Stimulated activated CD4-positive, alpha-beta T cell treated with anti-CD3 and anti-CD28 coated beads, TNF-alpha, amount 100 ng/mL, for 48 hours (primary cell): ENCODE measurements at regions not wholly inside any gene's neighbourhood (a gene's known extent, or its start where the extent isn't known, plus 50 kb on each side); places are given as distances from the start of the nearest gene placed in this dataset.
"Not testable (repeated sequence)": the region's sequence is repeated elsewhere in the genome, so short reads cannot be mapped to it uniquely, and the experiment has no call there.

ENCODE experiments used
- DNase-seq, 3 donors: peaks; one replicate each; pipeline ENCODE4 v3.0.0-alpha.2; 2020; ENCODE audit warnings: low read depth in 3 of 3

DNA sequence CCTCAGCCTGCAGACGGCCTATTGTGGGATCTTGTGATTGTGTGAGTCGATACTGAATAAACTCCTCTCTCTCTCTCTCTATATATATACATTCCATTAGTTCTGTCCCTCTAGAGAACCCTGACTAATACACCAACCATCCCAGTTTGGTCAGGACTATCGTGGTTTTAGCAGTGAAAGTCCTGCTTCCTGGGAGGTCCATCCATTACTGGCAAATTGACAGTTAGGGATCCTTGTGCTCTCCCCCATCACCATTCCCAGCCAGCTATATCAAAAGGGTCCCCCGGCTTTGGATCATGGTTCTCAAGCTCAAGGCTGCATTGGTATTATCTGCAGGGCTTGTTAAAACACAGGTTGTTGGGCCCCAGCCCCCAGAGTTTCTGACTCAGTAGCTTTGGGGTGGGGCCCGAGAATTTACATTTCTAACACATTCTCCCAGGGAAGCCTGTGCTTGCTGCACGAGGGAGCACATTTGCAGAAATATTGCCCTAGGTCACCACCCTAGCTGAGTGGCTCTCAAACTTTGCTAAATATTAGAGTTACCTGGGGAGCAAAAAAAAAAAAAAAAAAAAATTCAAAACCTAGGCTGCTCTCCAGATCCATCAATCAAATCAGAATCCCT, 899.1 kb upstream of the AUTS2 start:
- no peak for DNase-seq

GRCh38 chr7:68700414-68700813, 897.9 kb upstream of the AUTS2 start:
- no peak for DNase-seq

DNA sequence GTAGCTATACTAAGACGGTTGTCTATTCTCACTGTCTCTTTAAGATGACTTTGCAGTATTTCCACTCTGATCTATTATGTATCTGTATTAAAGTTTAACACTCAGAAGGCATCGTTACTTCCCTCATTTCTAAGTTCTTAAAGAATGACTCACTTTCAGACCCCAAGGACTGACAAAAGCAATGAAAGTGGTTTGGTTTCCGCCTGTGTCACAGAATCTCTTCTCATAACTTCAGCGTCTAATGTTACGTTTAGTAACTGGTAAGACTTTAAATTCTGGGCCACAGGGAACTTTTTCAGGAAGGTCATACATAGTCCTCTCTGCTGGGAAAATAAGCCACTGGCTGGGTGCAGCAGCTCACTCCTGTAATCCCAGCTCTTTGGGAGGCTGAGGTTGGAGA, 892.0 kb upstream of the AUTS2 start:
- DNase-seq = no peak

- DNase-seq = no peak
These were observed 891.1 kb upstream of the AUTS2 start for GRCh38 chr7:68707159-68707558.

GRCh38 chr7:68707958-68708357, 890.3 kb upstream of the AUTS2 start:
- DNase-seq = no peak

DNA sequence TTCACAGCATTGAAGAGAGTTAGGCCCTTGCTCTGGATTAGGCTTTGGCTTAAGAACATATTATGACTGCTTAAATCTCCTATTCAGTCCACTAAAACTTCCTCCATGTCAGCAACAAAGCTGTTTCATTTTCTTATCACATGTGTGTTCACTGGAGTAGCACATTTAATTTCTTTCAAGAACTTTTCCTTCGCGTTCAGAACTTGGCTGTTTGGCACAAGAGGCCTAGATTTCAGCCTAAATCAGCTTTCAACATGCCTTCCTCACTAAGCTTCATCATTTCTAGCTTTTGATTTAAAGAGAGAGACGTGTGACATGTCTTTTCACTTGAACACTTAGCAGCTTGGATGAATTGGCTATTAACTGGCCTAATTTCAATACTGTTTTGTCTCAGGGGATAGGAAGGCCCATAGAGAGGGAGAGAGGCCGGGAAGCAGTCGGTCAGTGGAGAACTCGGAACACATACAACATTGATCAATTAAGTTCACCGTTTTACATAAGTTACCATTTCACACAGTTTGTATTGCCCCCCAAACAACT, 885.2 kb upstream of the AUTS2 start:
- no peak for DNase-seq

- DNase-seq = not testable (repeated sequence)
These were observed 884.1 kb upstream of the AUTS2 start for GRCh38 chr7:68714135-68714534.

- no peak for DNase-seq
These were observed 882.4 kb upstream of the AUTS2 start for GRCh38 chr7:68715907-68716306.

DNA sequence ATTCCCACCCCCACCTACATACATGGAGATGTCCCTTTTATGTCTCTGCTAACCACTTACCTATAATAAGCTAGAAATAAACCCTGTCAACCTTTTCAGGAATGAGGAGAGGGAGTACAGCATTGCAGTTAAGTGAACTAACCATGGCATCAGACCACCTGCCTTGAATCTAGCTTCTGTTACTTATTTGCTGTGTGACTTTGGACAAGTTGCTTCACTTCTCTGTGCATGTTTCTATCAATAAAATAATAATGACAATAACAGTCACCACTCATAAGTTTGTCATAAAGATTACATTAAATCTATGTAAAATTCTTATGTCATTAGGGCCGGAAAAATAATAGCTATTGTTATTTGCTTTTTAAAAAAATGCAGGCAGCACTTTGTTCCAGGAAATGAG, 881.1 kb upstream of the AUTS2 start:
- DNase-seq = no peak

GRCh38 chr7:68718097-68718551, 880.2 kb upstream of the AUTS2 start:
- no peak for DNase-seq

GRCh38 chr7:68720697-68721096, 877.6 kb upstream of the AUTS2 start:
- no peak for DNase-seq

DNA sequence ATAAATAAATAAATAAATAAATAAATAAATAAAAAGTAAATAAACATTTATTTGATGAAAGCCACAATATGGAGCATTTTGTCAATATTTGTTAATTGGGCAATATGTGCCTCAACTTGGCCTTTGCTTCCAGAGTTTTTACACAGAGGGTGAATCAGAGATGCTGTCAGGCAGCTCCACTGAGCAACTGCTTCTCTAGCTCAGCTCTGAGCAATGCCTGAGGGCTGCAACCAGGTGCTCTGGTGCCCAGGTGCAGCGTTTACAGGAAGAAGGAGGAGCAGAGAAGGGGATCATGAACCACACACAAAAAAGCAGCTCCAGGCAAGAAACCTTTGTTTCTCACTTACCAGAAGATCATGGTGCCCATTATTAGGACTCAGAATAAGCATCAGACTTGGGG, 876.2 kb upstream of the AUTS2 start:
- no peak for DNase-seq

GRCh38 chr7:68724965-68725364, 873.3 kb upstream of the AUTS2 start:
- DNase-seq = no peak

GRCh38 chr7:68725843-68726785, 872.2 kb upstream of the AUTS2 start:
- DNase-seq = no peak

GRCh38 chr7:68728720-68729119, 869.6 kb upstream of the AUTS2 start:
- not testable (repeated sequence) for DNase-seq

DNA sequence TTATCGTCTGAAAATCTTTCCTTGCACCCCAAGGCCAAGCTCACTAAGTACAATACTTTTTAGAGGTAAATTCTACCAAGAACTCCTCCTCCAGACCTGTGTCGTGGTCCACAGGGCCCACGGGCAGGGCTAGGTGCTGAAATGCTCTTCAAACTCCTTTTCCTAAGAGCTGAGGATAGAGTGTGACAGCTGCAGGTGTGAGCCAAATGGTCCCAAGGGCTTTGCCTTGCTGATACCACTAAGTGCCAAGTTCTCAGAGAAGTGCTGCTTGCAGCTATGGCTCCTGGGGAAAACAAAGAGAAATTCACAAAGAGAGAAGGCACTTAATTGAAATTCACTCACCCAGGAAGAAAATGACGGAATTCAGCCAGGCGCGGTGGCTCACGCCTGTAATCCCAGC, 868.9 kb upstream of the AUTS2 start:
- DNase-seq = no peak

DNA sequence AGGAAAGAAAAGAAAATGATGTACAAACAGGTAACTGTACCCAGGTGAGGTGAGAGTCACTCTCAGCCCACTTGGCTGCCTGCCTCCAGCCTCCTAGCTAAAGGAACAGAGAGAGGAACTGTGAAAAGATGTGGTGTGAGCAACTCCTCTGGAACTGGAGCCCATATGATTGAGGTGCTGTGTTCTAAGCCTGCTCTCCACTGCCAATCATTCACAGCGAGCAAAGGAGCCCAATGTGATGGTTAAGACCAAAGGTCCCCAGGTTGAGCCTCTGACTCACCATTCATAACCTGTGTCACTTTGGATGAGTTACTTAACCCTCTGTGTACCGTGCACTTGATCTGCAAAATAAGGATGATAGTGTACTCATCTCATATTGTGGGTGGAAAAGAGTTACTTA, 868.1 kb upstream of the AUTS2 start:
- DNase-seq = no peak

DNA sequence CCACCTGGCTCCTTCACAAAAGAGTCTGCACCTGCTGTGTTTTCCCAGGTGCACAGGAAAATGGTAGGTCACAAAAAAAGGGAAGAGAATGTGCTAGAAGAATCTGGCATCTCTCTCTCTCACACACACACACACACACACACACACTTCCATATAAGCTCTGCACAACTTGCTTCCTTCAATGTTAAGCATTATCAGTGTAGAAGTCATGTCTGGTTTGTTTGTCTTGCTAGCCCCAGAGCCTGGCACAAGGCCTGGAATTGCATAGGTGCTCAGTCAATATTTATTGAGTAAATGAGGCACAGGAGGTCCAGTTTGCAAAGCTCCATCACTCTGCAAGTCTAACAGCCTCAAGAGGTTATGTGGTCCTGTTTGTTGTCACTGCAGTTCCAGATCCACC, 867.3 kb upstream of the AUTS2 start:
- DNase-seq = no peak

GRCh38 chr7:68733219-68734153, 864.8 kb upstream of the AUTS2 start:
- no peak for DNase-seq

DNA sequence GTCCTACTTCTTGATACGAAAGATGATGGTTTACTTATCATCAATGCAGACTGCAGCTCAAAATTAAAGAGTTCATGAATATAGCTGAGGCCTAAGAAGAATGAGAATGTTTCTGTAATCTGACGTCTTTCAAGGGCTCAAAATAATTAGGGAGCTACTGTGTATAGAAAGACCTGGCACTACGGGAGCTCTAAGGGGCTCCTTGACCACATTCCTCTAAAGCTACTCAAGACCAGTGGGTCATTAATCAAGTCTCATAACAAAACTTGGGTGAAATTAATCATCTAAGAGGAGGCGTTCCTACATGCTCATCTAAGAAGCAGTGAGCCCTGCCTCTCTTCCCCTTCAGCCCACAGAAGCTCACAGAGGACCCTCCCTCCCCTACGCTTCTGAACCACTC, 863.8 kb upstream of the AUTS2 start:
- no peak for DNase-seq

DNA sequence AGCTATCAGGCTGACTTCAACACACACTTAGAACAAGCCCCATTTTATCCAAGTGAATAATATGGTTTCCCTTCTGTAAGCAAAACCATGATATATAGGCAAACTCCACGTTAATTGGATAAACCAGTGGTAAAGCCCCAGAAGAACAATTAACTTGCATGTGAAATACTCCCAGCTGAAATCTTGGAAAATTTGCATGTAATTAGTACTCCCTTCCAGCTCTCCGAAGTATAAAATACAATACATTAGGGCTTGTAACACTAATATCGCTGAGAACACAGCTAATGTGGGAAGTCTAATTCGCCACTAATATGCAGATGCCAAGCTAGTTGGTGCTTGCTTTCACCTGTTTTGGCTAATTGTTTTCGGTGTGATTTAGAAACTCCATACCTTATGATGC, 859.0 kb upstream of the AUTS2 start:
- no peak for DNase-seq

GRCh38 chr7:68744036-68744435, 854.2 kb upstream of the AUTS2 start:
- no peak for DNase-seq
